Keratinocyte (primary cell): ENCODE measurements at regions not wholly inside any gene's neighbourhood (a gene's known extent, or its start where the extent isn't known, plus 50 kb on each side); places are given as distances from the start of the nearest gene placed in this dataset.

Source experiments
- DNase-seq: peaks from one replicate; pipeline ENCODE4 v3.0.0-alpha.2; 2011; ENCODE audit warnings: low read depth, missing footprints, low spot score
- FAIRE-seq: peaks from 2 replicates; lab custom pipeline; 2011; peaks lifted over from hg19 to GRCh38; lab: Jason Lieb, UNC
- H2AFZ ChIP-seq: 2 replicates; pipeline ENCODE4 v1.6.0; 2012; ENCODE audit warnings: low read length, control low read depth, inconsistent platforms; ENCODE audit not compliant: control insufficient read depth
- H3K27ac ChIP-seq: 2 replicates; pipeline ENCODE4 v1.5.1; 2011; ENCODE audit warnings: low read length; ENCODE audit not compliant: control insufficient read depth, insufficient read depth
- H3K27me3 ChIP-seq: 3 replicates; pipeline ENCODE4 v1.6.0; 2011; ENCODE audit warnings: low read length; ENCODE audit not compliant: control insufficient read depth, insufficient read depth; ENCODE audit errors: extremely low read depth
- H3K36me3 ChIP-seq, 2 experiments: 2 replicates in 1 of 2; 3 replicates in 1 of 2; pipeline ENCODE4 v1.5.1; 2011; ENCODE audit warnings: low read length in 2 of 2, mild to moderate bottlenecking in 1 of 2; ENCODE audit not compliant: control insufficient read depth in 2 of 2, insufficient read depth in 2 of 2; ENCODE audit errors: extremely low read depth in 1 of 2
- H3K4me1 ChIP-seq: 3 replicates; pipeline ENCODE4 v1.5.1; 2011; ENCODE audit warnings: low read length; ENCODE audit not compliant: control insufficient read depth, insufficient read depth; ENCODE audit errors: extremely low read depth
- H3K4me2 ChIP-seq: 3 replicates; pipeline ENCODE4 v1.6.0; 2011; ENCODE audit warnings: low read depth, low read length; ENCODE audit not compliant: control insufficient read depth, insufficient read depth; ENCODE audit errors: extremely low read depth
- H3K4me3 ChIP-seq, 3 experiments: fragments of 200-600 bp in 1 of 3; sonication (generic) in 1 of 3; 2 replicates in 2 of 3; 3 replicates in 1 of 3; pipeline ENCODE4 v1.5.1; 2011 to 2016; ENCODE audit warnings: low read length in 3 of 3, mild to moderate bottlenecking in 3 of 3, control low read depth in 2 of 3, inconsistent platforms in 1 of 3, low read depth in 1 of 3, mixed read lengths in 1 of 3, mixed run types in 1 of 3, moderate library complexity in 1 of 3; ENCODE audit not compliant: control insufficient read depth in 2 of 3, insufficient read depth in 2 of 3; ENCODE audit errors: extremely low read depth in 1 of 3
- H3K79me2 ChIP-seq: 2 replicates; pipeline ENCODE4 v1.6.0; 2012; ENCODE audit warnings: low read length; ENCODE audit not compliant: control insufficient read depth, insufficient read depth
- H3K9ac ChIP-seq: 3 replicates; pipeline ENCODE4 v1.6.0; 2011; ENCODE audit warnings: low read length; ENCODE audit not compliant: control insufficient read depth, insufficient read depth; ENCODE audit errors: extremely low read depth
- H3K9me1 ChIP-seq: 3 replicates; pipeline ENCODE4 v1.6.0; 2011; ENCODE audit warnings: low read length; ENCODE audit not compliant: control insufficient read depth, insufficient read depth; ENCODE audit errors: extremely low read depth
- H3K9me3 ChIP-seq: 2 replicates; pipeline ENCODE4 v1.5.1; 2012; ENCODE audit warnings: low read depth, low read length; ENCODE audit not compliant: control insufficient read depth
- H4K20me1 ChIP-seq: 3 replicates; pipeline ENCODE4 v1.6.0; 2011; ENCODE audit warnings: low read length; ENCODE audit not compliant: control insufficient read depth, insufficient read depth; ENCODE audit errors: extremely low read depth
- EZH2 ChIP-seq: IDR thresholded peaks from one replicate; pipeline ENCODE4 v1.6.1; 2012; ENCODE audit warnings: inconsistent platforms, mild to moderate bottlenecking, low read length, moderate library complexity
- dilution Hi-C: fragments of 300-500 bp; cut with MboI; formaldehyde crosslinking; loops from one replicate; pipeline ENCODE4 v1.7.0; 2020; ENCODE audit warnings: low sequenced_read_pairs; ENCODE audit not compliant: extremely low pct_ligation_motif_present
- TF ChIP-seq, protein P1 (sequence below), 3 experiments: IDR thresholded peaks in 1 of 3; conservative IDR thresholded peaks in 1 of 3; optimal IDR thresholded peaks in 1 of 3; 2 replicates in 2 of 3; 3 replicates in 1 of 3; pipeline versions ENCODE3 to v1.5.1; 2011; ENCODE audit warnings: low read length in 3 of 3, mild to moderate bottlenecking in 3 of 3, moderate library complexity in 2 of 3, control low read depth in 1 of 3, inconsistent platforms in 1 of 3; ENCODE audit not compliant: insufficient read depth in 2 of 3; ENCODE audit errors: extremely low read depth in 1 of 3

DNA sequence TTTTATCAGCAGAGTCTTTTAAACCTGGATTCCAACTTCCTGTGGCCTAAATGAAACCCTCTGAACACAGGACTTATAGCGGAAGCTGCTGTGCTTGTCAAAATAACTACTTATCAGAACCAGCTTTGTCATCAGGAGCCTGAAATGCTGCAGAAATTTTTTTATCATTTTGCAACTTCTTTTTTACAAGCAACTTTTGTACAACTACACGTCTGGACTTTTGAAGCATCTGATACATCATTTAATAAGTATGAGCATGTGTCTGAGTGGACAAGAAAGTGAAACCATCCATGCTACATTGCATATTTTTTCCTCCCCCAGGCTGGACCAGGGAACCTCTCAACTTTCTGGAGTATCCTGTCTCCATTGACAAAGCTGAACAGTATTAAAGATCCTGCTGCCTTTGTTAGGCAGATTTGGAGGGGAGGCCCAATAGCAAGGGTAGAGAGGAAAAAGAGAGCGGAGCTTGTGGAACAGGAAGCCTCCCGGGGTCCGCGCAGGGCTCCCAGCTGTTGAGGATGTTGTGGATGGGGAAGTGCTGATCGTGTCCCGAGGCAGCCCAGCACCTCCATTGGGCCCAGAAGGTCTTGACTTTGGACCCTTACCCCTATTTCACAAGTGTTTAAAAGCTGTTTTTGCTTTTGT lies 196.6 kb downstream of the MSX2 start:
- H3K9me3 ChIP-seq: no peaks in the 10 kb centered on the region
- H3K27me3 ChIP-seq: no peaks in the 10 kb centered on the region
- H3K9me1 ChIP-seq: no peaks in the 10 kb centered on the region
- no peaks in the 10 kb centered on the region for H3K36me3 ChIP-seq
- H3K9ac ChIP-seq: no peak overlapping the region
- no peak for FAIRE-seq
- dilution Hi-C loops: no loop called here
- no peak overlapping the region for H2AFZ ChIP-seq
- H3K4me1 ChIP-seq: no peaks in the 10 kb centered on the region
- no peaks in the 10 kb centered on the region for H3K79me2 ChIP-seq
- H3K27ac ChIP-seq: no peak overlapping the region
- no peak for TF ChIP-seq EZH2
- TF ChIP-seq, protein P1, sequence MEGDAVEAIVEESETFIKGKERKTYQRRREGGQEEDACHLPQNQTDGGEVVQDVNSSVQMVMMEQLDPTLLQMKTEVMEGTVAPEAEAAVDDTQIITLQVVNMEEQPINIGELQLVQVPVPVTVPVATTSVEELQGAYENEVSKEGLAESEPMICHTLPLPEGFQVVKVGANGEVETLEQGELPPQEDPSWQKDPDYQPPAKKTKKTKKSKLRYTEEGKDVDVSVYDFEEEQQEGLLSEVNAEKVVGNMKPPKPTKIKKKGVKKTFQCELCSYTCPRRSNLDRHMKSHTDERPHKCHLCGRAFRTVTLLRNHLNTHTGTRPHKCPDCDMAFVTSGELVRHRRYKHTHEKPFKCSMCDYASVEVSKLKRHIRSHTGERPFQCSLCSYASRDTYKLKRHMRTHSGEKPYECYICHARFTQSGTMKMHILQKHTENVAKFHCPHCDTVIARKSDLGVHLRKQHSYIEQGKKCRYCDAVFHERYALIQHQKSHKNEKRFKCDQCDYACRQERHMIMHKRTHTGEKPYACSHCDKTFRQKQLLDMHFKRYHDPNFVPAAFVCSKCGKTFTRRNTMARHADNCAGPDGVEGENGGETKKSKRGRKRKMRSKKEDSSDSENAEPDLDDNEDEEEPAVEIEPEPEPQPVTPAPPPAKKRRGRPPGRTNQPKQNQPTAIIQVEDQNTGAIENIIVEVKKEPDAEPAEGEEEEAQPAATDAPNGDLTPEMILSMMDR (optimal IDR thresholded peaks at IDR 0.05 in 1 of 3, IDR thresholded peaks at IDR 0.05 in 1 of 3, conservative IDR thresholded peaks at IDR 0.05 in 1 of 3; ENCODE audit: extremely low read depth in 1 of 3, insufficient read depth in 2 of 3, low read length in 3 of 3): no peak
- H3K4me2 ChIP-seq: no peak overlapping the region
- H3K4me3 ChIP-seq: no peak overlapping the region
- no peaks in the 10 kb centered on the region for H4K20me1 ChIP-seq
- no peak for DNase-seq

DNA sequence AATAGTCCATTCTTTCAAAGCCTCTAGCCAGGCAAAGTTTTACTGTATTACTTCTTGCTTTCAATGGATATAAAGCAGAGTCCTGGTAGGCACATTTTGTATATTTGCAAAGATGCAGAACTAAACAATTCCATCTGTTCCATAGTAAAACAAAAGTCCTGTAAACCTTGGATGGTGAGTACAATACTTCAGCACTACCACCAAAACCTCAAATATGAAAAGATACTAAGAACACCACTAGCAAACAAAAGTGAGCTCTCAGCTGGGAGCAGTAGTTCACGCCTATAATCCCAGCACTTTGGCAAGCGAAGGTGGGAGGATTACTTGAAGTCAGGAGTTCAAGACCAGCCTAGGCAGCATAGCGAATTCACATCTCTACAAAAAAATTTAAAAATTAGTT lies 195.0 kb downstream of the MSX2 start:
- Histone ChIP-seq H3K36me3 (no peaks in the 10 kb centered on the region), H3K4me2 (no peak overlapping the region), H3K4me1 (no peaks in the 10 kb centered on the region), H3K27me3 (no peaks in the 10 kb centered on the region), H3K4me3 (no peak overlapping the region), H4K20me1 (no peaks in the 10 kb centered on the region), H3K9me3 (no peaks in the 10 kb centered on the region), H3K79me2 (no peaks in the 10 kb centered on the region), H2AFZ (no peak overlapping the region), H3K9ac (no peak overlapping the region), H3K9me1 (no peaks in the 10 kb centered on the region), H3K27ac (no peak overlapping the region)
- FAIRE-seq (no peak), DNase-seq (no peak)
- TF ChIP-seq, protein P1 (optimal IDR thresholded peaks at IDR 0.05 in 1 of 3, IDR thresholded peaks at IDR 0.05 in 1 of 3, conservative IDR thresholded peaks at IDR 0.05 in 1 of 3; ENCODE audit: extremely low read depth in 1 of 3, insufficient read depth in 2 of 3, low read length in 3 of 3): no peak
- no peak for TF ChIP-seq EZH2
- dilution Hi-C loops: no loop called here
